CD14-positive monocyte (primary cell): ENCODE measurements at regions not wholly inside any gene's neighbourhood (a gene's known extent, or its start where the extent isn't known, plus 50 kb on each side); places are given as distances from the start of the nearest gene placed in this dataset.

ENCODE experiments used
- DNase-seq, 3 donors: peaks; one replicate each; pipeline ENCODE4 v3.0.0-alpha.2; 2011 to 2022
- H2AFZ ChIP-seq: 2 replicates; pipeline ENCODE4 v1.6.0; 2012; ENCODE audit warnings: mild to moderate bottlenecking, low read depth, low read length, inconsistent platforms; ENCODE audit not compliant: insufficient read depth, poor library complexity, severe bottlenecking
- H3K27ac ChIP-seq, 2 donors: 1 replicate in 1 of 2; 2 replicates in 1 of 2; pipeline ENCODE4 v1.5.1; 2012 to 2013; ENCODE audit warnings: low read length in 2 of 2, control low read depth in 1 of 2, inconsistent platforms in 1 of 2, low read depth in 1 of 2, mild to moderate bottlenecking in 1 of 2
- H3K27me3 ChIP-seq, 2 donors: one replicate each; pipeline versions ENCODE4 v1.6.0 to v1.6.1; 2011 to 2013; ENCODE audit warnings: low read length in 2 of 2; ENCODE audit not compliant: control insufficient read depth in 2 of 2, insufficient read depth in 2 of 2
- H3K36me3 ChIP-seq, 2 donors: replicated peaks in 1 of 2; 1 replicate in 1 of 2; 2 replicates in 1 of 2; pipeline versions ENCODE4 v1.5.1 to v1.6.1; 2012 to 2013; ENCODE audit warnings: low read length in 2 of 2, control low read depth in 1 of 2, inconsistent platforms in 1 of 2, mild to moderate bottlenecking in 1 of 2; ENCODE audit not compliant: insufficient read depth in 2 of 2, control insufficient read depth in 1 of 2
- H3K4me1 ChIP-seq, 2 donors: 1 replicate in 1 of 2; 2 replicates in 1 of 2; pipeline versions ENCODE4 v1.5.1 to v1.6.1; 2012 to 2013; ENCODE audit warnings: low read length in 2 of 2, control low read depth in 1 of 2, inconsistent platforms in 1 of 2, mild to moderate bottlenecking in 1 of 2, moderate library complexity in 1 of 2; ENCODE audit not compliant: insufficient read depth in 2 of 2, control insufficient read depth in 1 of 2
- H3K4me2 ChIP-seq: replicated peaks from 2 replicates; pipeline ENCODE3; 2012; ENCODE audit warnings: low read length, moderate library complexity, mild to moderate bottlenecking; ENCODE audit not compliant: poor library complexity, severe bottlenecking; ENCODE audit errors: extremely low read depth
- H3K4me3 ChIP-seq, 3 experiments: fragments of 200-600 bp in 1 of 3; sonication (generic) in 1 of 3; replicated peaks in 1 of 3; 1 replicate in 2 of 3; 2 replicates in 1 of 3; pipeline ENCODE4 v1.5.1; 2011 to 2013; ENCODE audit warnings: low read length in 3 of 3, mild to moderate bottlenecking in 3 of 3, control low read depth in 2 of 3, low read depth in 2 of 3, inconsistent platforms in 1 of 3, moderate library complexity in 1 of 3
- H3K79me2 ChIP-seq: 2 replicates; pipeline ENCODE4 v1.6.0; 2012; ENCODE audit warnings: mild to moderate bottlenecking, control low read depth, inconsistent platforms, low read length, moderate library complexity; ENCODE audit not compliant: insufficient read depth
- H3K9ac ChIP-seq: 2 replicates; pipeline ENCODE4 v1.6.0; 2017; ENCODE audit warnings: low read length, mild to moderate bottlenecking; ENCODE audit not compliant: insufficient read depth, poor library complexity, severe bottlenecking
- H3K9me3 ChIP-seq, 2 donors: replicated peaks in 1 of 2; 1 replicate in 1 of 2; 2 replicates in 1 of 2; pipeline versions ENCODE4 v1.5.1 to v1.6.1; 2012 to 2013; ENCODE audit warnings: low read length in 2 of 2, control low read depth in 1 of 2; ENCODE audit not compliant: control insufficient read depth in 1 of 2, insufficient read depth in 1 of 2
- H4K20me1 ChIP-seq: 2 replicates; pipeline ENCODE4 v1.6.0; 2012; ENCODE audit warnings: mild to moderate bottlenecking, low read length, control low read depth, moderate library complexity; ENCODE audit not compliant: insufficient read depth
- H3K27ac Mint-ChIP-seq, 7 donors: one replicate each; pipeline ENCODE4 v1.8.0; 2020; ENCODE audit warnings: mild to moderate bottlenecking in 7 of 7, mixed read lengths in 7 of 7, moderate library complexity in 6 of 7, inconsistent platforms in 2 of 7
- H3K27me3 Mint-ChIP-seq, 3 donors: one replicate each; pipeline ENCODE4 v1.8.0; 2021 to 2022; ENCODE audit warnings: low read depth in 3 of 3, mild to moderate bottlenecking in 3 of 3, mixed read lengths in 3 of 3, moderate library complexity in 3 of 3, inconsistent platforms in 1 of 3
- H3K36me3 Mint-ChIP-seq, 2 donors: one replicate each; pipeline ENCODE4 v1.8.0; 2020; ENCODE audit warnings: mixed read lengths in 2 of 2, inconsistent platforms in 1 of 2, mild to moderate bottlenecking in 1 of 2
- H3K4me1 Mint-ChIP-seq: one replicate; pipeline ENCODE4 v1.8.0; 2020; ENCODE audit warnings: mild to moderate bottlenecking, mixed read lengths
- H3K4me3 Mint-ChIP-seq, 2 donors: one replicate each; pipeline ENCODE4 v1.8.0; 2020; ENCODE audit warnings: mild to moderate bottlenecking in 2 of 2, mixed read lengths in 2 of 2, moderate library complexity in 1 of 2
- H3K9me3 Mint-ChIP-seq, 7 donors: one replicate each; pipeline ENCODE4 v1.8.0; 2020 to 2022; ENCODE audit warnings: mixed read lengths in 7 of 7, mild to moderate bottlenecking in 6 of 7, moderate library complexity in 6 of 7, inconsistent platforms in 2 of 7
- CTCF ChIP-seq: fragments of 200-600 bp; IDR thresholded peaks from one replicate; pipeline ENCODE4 v1.8.0; 2022; ENCODE audit warnings: antibody characterized with exemption, mild to moderate bottlenecking
- WGBS: methylation state at CpG from one replicate; pipeline ENCODE4 v1.1.5; 2013; ENCODE audit warnings: missing lambda C conversion rate; ENCODE audit not compliant: insufficient coverage; 5-methylcytosine and 5-hydroxymethylcytosine counted together
- intact Hi-C, 2 donors: fragments of 100-400 bp; cut with micrococcal nuclease; formaldehyde crosslinking; loops; one replicate each; pipeline versions ENCODE4 v1.15.0 to v1.15.1; 2023

GRCh38 chr2:181123798-181124231 lies 143.4 kb downstream of the UBE2E3 start:
- no peaks in the 10 kb centered on the region for H3K36me3 ChIP-seq
- H3K9ac ChIP-seq = no peak overlapping the region
- no peaks in the 10 kb centered on the region for H3K36me3 Mint-ChIP-seq
- no peak overlapping the region for H3K4me3 ChIP-seq
- H4K20me1 ChIP-seq = no peaks in the 10 kb centered on the region
- no peaks in the 10 kb centered on the region for H3K4me1 ChIP-seq
- H3K9me3 Mint-ChIP-seq = no peaks in the 10 kb centered on the region
- no peak overlapping the region for H3K4me3 Mint-ChIP-seq
- H3K4me1 Mint-ChIP-seq = peaks cover 4% of the 10 kb centered on the region
- no peaks in the 10 kb centered on the region for H3K9me3 ChIP-seq
- H3K4me2 ChIP-seq = no peak overlapping the region
- no peaks in the 10 kb centered on the region for H3K79me2 ChIP-seq
- H2AFZ ChIP-seq = no peak overlapping the region
- H3K27ac Mint-ChIP-seq = no peak overlapping the region
- TF ChIP-seq CTCF = no peak
- no peaks in the 10 kb centered on the region for H3K27me3 ChIP-seq
- intact Hi-C loops = no loop called here
- DNase-seq = no peak
- no peak overlapping the region for H3K27ac ChIP-seq
- 100% methylated on average over 1 of the region's 2 CpGs for WGBS
- H3K27me3 Mint-ChIP-seq = peaks cover 0 to 2% (median 0%) of the 10 kb centered on the region in 3 donors

GRCh38 chr2:181124497-181124896 lies 144.1 kb downstream of the UBE2E3 start:
- H3K36me3 Mint-ChIP-seq = peaks cover 0 to 1% of the 10 kb centered on the region in 2 donors
- WGBS = no CpG with 5 or more reads among the region's 3 CpGs
- DNase-seq = no peak
- no peak overlapping the region for H3K4me3 ChIP-seq
- H3K4me2 ChIP-seq = no peak overlapping the region
- H3K4me1 Mint-ChIP-seq = peaks cover 4% of the 10 kb centered on the region
- peak overlapping the region in 1 of 7 donors; percentile 54 for H3K27ac Mint-ChIP-seq
- H3K4me1 ChIP-seq = no peaks in the 10 kb centered on the region
- H3K4me3 Mint-ChIP-seq = no peak overlapping the region
- no peaks in the 10 kb centered on the region for H3K36me3 ChIP-seq
- no peaks in the 10 kb centered on the region for H3K79me2 ChIP-seq
- H2AFZ ChIP-seq = no peak overlapping the region
- peaks cover 0 to 2% (median 0%) of the 10 kb centered on the region in 3 donors for H3K27me3 Mint-ChIP-seq
- no peak overlapping the region for H3K9ac ChIP-seq
- intact Hi-C loops = no loop called here
- H3K9me3 ChIP-seq = no peaks in the 10 kb centered on the region
- no peaks in the 10 kb centered on the region for H3K27me3 ChIP-seq
- H3K27ac ChIP-seq = no peak overlapping the region
- H4K20me1 ChIP-seq = no peaks in the 10 kb centered on the region
- no peak for TF ChIP-seq CTCF
- H3K9me3 Mint-ChIP-seq = no peaks in the 10 kb centered on the region
